HEK293 (cell line): ENCODE measurements at regions not wholly inside any gene's neighbourhood (a gene's known extent, or its start where the extent isn't known, plus 50 kb on each side); places are given as distances from the start of the nearest gene placed in this dataset.

Source experiments
- ATF2 ChIP-seq: fragments of 450-650 bp; formaldehyde crosslinking; IDR thresholded peaks from 2 replicates; pipeline ENCODE4 v1.5.1; 2016; ENCODE audit warnings: missing biosample characterization, missing genetic modification characterization, low read depth
- CTCF ChIP-seq: fragments of 450-650 bp; formaldehyde crosslinking; IDR thresholded peaks from 2 replicates; pipeline ENCODE4 v1.5.1; 2016; ENCODE audit warnings: missing biosample characterization, missing genetic modification characterization
- PATZ1 ChIP-seq: fragments of 450-650 bp; formaldehyde crosslinking; IDR thresholded peaks from 2 replicates; pipeline ENCODE4 v1.5.1; 2016; ENCODE audit warnings: missing biosample characterization, missing genetic modification characterization
- WT1 ChIP-seq: fragments of 450-650 bp; formaldehyde crosslinking; IDR thresholded peaks from 2 replicates; pipeline ENCODE4 v1.5.1; 2016; ENCODE audit warnings: missing biosample characterization, missing genetic modification characterization
- YY1 ChIP-seq: fragments of 450-650 bp; formaldehyde crosslinking; IDR thresholded peaks from 2 replicates; pipeline ENCODE4 v1.5.1; 2018; ENCODE audit warnings: missing biosample characterization, missing genetic modification characterization
- ZBTB1 ChIP-seq: fragments of 450-650 bp; formaldehyde crosslinking; IDR thresholded peaks from 2 replicates; pipeline ENCODE4 v1.5.1; 2016; ENCODE audit warnings: missing biosample characterization, missing genetic modification characterization
- ZNF114 ChIP-seq: fragments of 450-650 bp; formaldehyde crosslinking; IDR thresholded peaks from 2 replicates; pipeline ENCODE4 v1.5.0; 2017; ENCODE audit warnings: missing biosample characterization, missing genetic modification characterization
- ZNF174 ChIP-seq: fragments of 450-650 bp; formaldehyde crosslinking; IDR thresholded peaks from 2 replicates; pipeline ENCODE4 v1.5.0; 2017; ENCODE audit warnings: missing biosample characterization, mild to moderate bottlenecking, missing genetic modification characterization
- ZNF354C ChIP-seq: fragments of 450-650 bp; formaldehyde crosslinking; IDR thresholded peaks from 2 replicates; pipeline ENCODE4 v1.5.1; 2016; ENCODE audit warnings: missing biosample characterization, missing genetic modification characterization, low read depth, borderline replicate concordance
- ZNF518A ChIP-seq: fragments of 450-650 bp; formaldehyde crosslinking; conservative IDR thresholded peaks from 2 replicates; pipeline ENCODE4 v1.5.1; 2016; ENCODE audit warnings: low read depth, missing biosample characterization, missing genetic modification characterization
- ZNF776 ChIP-seq: fragments of 450-650 bp; formaldehyde crosslinking; IDR thresholded peaks from 2 replicates; pipeline ENCODE4 v1.5.0; 2017; ENCODE audit warnings: missing biosample characterization, missing genetic modification characterization, borderline replicate concordance
- ZNF830 ChIP-seq: fragments of 450-650 bp; IDR thresholded peaks from 2 replicates; pipeline ENCODE4 v1.5.0; 2018; ENCODE audit warnings: missing biosample characterization, missing genetic modification characterization, low read depth, mild to moderate bottlenecking, moderate library complexity

- TF ChIP-seq WT1 (tag by site-specific recombination) (no peak), ZNF114 (tag by site-specific recombination) (no peak), YY1 (tag by site-specific recombination) (no peak), ZNF830 (no peak), ZBTB1 (no peak), CTCF (no peak), ZNF776 (tag by site-specific recombination) (no peak), ZNF354C (tag by site-specific recombination) (no peak), ZNF174 (no peak), ZNF518A (tag by site-specific recombination) (no peak), PATZ1 (tag by site-specific recombination) (no peak), ATF2 (tag by site-specific recombination) (no peak)
Measured at GRCh38 chr17:63376949-63377348, 69.2 kb downstream of the CYB561 start.
